ENCODE measurements at regions not wholly inside any gene's neighbourhood (a gene's known extent, or its start where the extent isn't known, plus 50 kb on each side); places are given as distances from the start of the nearest gene placed in this dataset.

DNA sequence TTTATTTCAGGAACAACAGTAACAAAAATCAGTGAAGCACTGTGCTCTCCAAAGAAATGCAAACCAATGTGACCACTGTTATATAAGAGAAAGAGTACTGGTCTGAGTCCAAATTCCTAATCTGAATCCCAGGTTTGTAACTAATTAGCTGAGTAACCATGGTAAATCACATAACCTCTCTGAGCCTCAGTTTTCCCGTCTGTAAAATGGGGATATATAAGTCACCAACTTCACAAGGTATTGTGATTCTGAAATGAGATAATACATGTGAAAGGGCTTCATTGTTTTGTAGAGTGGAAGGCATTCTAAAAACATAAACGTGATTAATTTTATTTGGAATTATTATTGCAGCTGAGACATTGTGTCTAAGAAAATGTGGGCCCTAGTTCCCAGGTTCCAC, 91.3 kb upstream of the YPEL5 start:
- intact Hi-C loops (cut with DNase I; ENCODE audit: low total_unique reads) (no loop called here), in situ Hi-C loops (cut with MboI; ENCODE audit: low pct_ligation_motif_present in 1 of 4, low pct_unique_long_range_greater_than_20kb in 1 of 4, low sequenced_read_pairs in 3 of 4) (no loop called here)
- H3K9me3 ChIP-seq = no peaks in the 10 kb centered on the region
- no peak overlapping the region for H3K4me3 ChIP-seq
- no peaks in the 10 kb centered on the region for H3K4me1 ChIP-seq
- H3K36me3 ChIP-seq = no peaks in the 10 kb centered on the region
- H3K27me3 ChIP-seq = no peaks in the 10 kb centered on the region
- DNase-seq = no peak
- 69 to 75% methylated on average over 2 of the region's 2 CpGs for WGBS, 2 donors (ENCODE audit: low coverage in 1 of 2)
- TF ChIP-seq CTCF (IDR thresholded peaks at IDR 0.05) = no peak
- no peak for TF ChIP-seq EP300 (IDR thresholded peaks at IDR 0.05; ENCODE audit: low read depth)
- no peak for TF ChIP-seq POLR2AphosphoS5 (IDR thresholded peaks at IDR 0.05)
- TF ChIP-seq POLR2A (IDR thresholded peaks at IDR 0.05) = no peak
- no peak overlapping the region for H3K27ac ChIP-seq

GRCh38 chr2:30060562-30060961, 86.2 kb upstream of the YPEL5 start:
- no peaks in the 10 kb centered on the region for H3K36me3 ChIP-seq
- WGBS, 2 donors (ENCODE audit: low coverage in 1 of 2) = 84% methylated on average over 5 of the region's 5 CpGs; no CpG with 5 or more reads in 1 of the 2 donors
- intact Hi-C loops (cut with DNase I; ENCODE audit: low total_unique reads) = no loop called here
- H3K27me3 ChIP-seq = no peaks in the 10 kb centered on the region
- DNase-seq = no peak
- no peaks in the 10 kb centered on the region for H3K4me1 ChIP-seq
- peaks cover 3 to 13% of the 10 kb centered on the region in 2 donors for H3K9me3 ChIP-seq
- no peak overlapping the region for H3K4me3 ChIP-seq
- in situ Hi-C loops (cut with MboI; ENCODE audit: low pct_ligation_motif_present in 1 of 4, low pct_unique_long_range_greater_than_20kb in 1 of 4, low sequenced_read_pairs in 3 of 4) = no loop called here
- no peak overlapping the region for H3K27ac ChIP-seq
- TF ChIP-seq EP300 (IDR thresholded peaks at IDR 0.05; ENCODE audit: low read depth) (no peak), CTCF (IDR thresholded peaks at IDR 0.05) (no peak), POLR2A (IDR thresholded peaks at IDR 0.05) (no peak), POLR2AphosphoS5 (IDR thresholded peaks at IDR 0.05) (no peak)

DNA sequence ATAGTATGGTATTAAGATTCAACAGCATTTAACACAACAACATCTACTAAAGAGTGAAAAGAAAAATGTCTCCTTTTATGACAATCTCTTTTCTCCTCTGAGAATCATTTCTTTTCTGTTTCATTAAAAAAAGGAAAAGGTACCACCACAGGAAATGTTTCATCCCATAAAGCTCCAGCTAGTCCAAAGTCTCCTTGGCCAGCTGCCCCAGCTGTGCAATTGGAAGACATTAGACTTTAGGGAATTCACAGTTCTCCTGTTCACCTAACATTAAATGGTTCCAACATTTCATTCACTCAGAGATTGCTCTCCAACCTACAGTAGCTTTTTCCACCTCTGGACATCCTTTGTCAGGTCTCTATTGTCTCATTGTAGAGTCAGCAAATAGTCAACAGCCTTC, 78.7 kb upstream of the YPEL5 start:
- Histone ChIP-seq H3K4me3 (no peak overlapping the region), H3K27me3 (peaks cover 2% of the 10 kb centered on the region), H3K36me3 (no peaks in the 10 kb centered on the region), H3K27ac (no peak overlapping the region), H3K9me3 (peaks cover 3 to 27% of the 10 kb centered on the region in 2 donors), H3K4me1 (no peaks in the 10 kb centered on the region)
- DNase-seq = peak; percentile 9
- TF ChIP-seq EP300 (IDR thresholded peaks at IDR 0.05; ENCODE audit: low read depth) (no peak), CTCF (IDR thresholded peaks at IDR 0.05) (no peak), POLR2A (IDR thresholded peaks at IDR 0.05) (no peak), POLR2AphosphoS5 (IDR thresholded peaks at IDR 0.05) (no peak)
- in situ Hi-C loops (cut with MboI; ENCODE audit: low pct_ligation_motif_present in 1 of 4, low pct_unique_long_range_greater_than_20kb in 1 of 4, low sequenced_read_pairs in 3 of 4) = no loop called here
- intact Hi-C loops (cut with DNase I; ENCODE audit: low total_unique reads) = no loop called here

GRCh38 chr2:30072250-30072842, 74.5 kb upstream of the YPEL5 start:
- Histone ChIP-seq H3K9me3 (no peaks in the 10 kb centered on the region), H3K4me3 (no peak overlapping the region), H3K27ac (no peak overlapping the region), H3K36me3 (no peaks in the 10 kb centered on the region), H3K27me3 (peaks cover 13% of the 10 kb centered on the region), H3K4me1 (no peaks in the 10 kb centered on the region)
- peak; percentile 63 for DNase-seq
- intact Hi-C loops (cut with DNase I; ENCODE audit: low total_unique reads) = loop anchor here (10.0 kb wide), 1 partner anchor 148 kb away; the partner anchor contains the start of gene ALK
- WGBS, 2 donors (ENCODE audit: low coverage in 1 of 2) = 24 to 25% methylated on average over 10 of the region's 10 CpGs
- in situ Hi-C loops (cut with MboI; ENCODE audit: low pct_ligation_motif_present in 1 of 4, low pct_unique_long_range_greater_than_20kb in 1 of 4, low sequenced_read_pairs in 3 of 4) = no loop called here
- TF ChIP-seq CTCF (IDR thresholded peaks at IDR 0.05) = peak; percentile 54 to 64 (median 61)
- no peak for TF ChIP-seq POLR2AphosphoS5 (IDR thresholded peaks at IDR 0.05)
